HEK293 (cell line): ENCODE measurements at regions not wholly inside any gene's neighbourhood (a gene's known extent, or its start where the extent isn't known, plus 50 kb on each side); places are given as distances from the start of the nearest gene placed in this dataset.

Experiments
- CTCF ChIA-PET: fragments of 350-600 bp; formaldehyde crosslinking; extraction: SDS; loops from one replicate; lab custom pipeline; 2021; ENCODE audit warnings: antibody characterized with exemption; lab: Yijun Ruan, JAX
- POLR2A ChIA-PET: fragments of 300-600 bp; formaldehyde crosslinking; extraction: SDS; loops from one replicate; lab custom pipeline; 2020; ENCODE audit warnings: antibody characterized with exemption, inconsistent platforms; lab: Yijun Ruan, JAX
- H3K27ac ChIP-seq: fragments of 200-500 bp; sonication (Bioruptor generic); 2 replicates; pipeline ENCODE4 v1.5.1; 2014; ENCODE audit warnings: low read depth, low read length, control low read depth, inconsistent platforms; ENCODE audit errors: extremely low read depth
- H3K36me3 ChIP-seq, 2 experiments: fragments of 200-500 bp in 1 of 2; sonication (Bioruptor generic) in 1 of 2; 1 replicate in 1 of 2; 2 replicates in 1 of 2; pipeline ENCODE4 v1.5.1; 2014 to 2017; ENCODE audit warnings: inconsistent platforms in 2 of 2, low read length in 2 of 2; ENCODE audit not compliant: control insufficient read depth in 2 of 2, insufficient read depth in 1 of 2
- H3K4me1 ChIP-seq: fragments of 200-500 bp; sonication (Bioruptor generic); 2 replicates; pipeline ENCODE4 v1.5.1; 2014; ENCODE audit warnings: mild to moderate bottlenecking, low read length, inconsistent platforms; ENCODE audit not compliant: control insufficient read depth, insufficient read depth
- H3K4me3 ChIP-seq: 2 replicates; pipeline ENCODE4 v1.5.1; 2011; ENCODE audit warnings: low read depth, mild to moderate bottlenecking, control low read depth, low read length, moderate library complexity
- H3K9me3 ChIP-seq: fragments of 200-500 bp; sonication (Bioruptor generic); 2 replicates; pipeline ENCODE4 v1.5.1; 2014; ENCODE audit warnings: low read depth, low read length, inconsistent platforms; ENCODE audit not compliant: control insufficient read depth, insufficient read depth
- EGR2 ChIP-seq: fragments of 450-650 bp; formaldehyde crosslinking; IDR thresholded peaks from 2 replicates; pipeline ENCODE4 v1.5.1; 2016; ENCODE audit warnings: low read depth, missing biosample characterization, missing genetic modification characterization
- GLIS2 ChIP-seq: fragments of 450-650 bp; formaldehyde crosslinking; IDR thresholded peaks from 2 replicates; pipeline ENCODE4 v1.5.1; 2016; ENCODE audit warnings: missing biosample characterization, missing genetic modification characterization
- HOXC10 ChIP-seq: sonication (generic); formaldehyde crosslinking; IDR thresholded peaks from 2 replicates; pipeline ENCODE4 v1.8.1; 2023; ENCODE audit warnings: mild to moderate bottlenecking, missing genetic modification reagents
- PRDM1 ChIP-seq: fragments of 450-650 bp; formaldehyde crosslinking; IDR thresholded peaks from 2 replicates; pipeline ENCODE4; 2016; ENCODE audit warnings: missing biosample characterization, missing genetic modification characterization
- PRDM4 ChIP-seq: fragments of 450-650 bp; formaldehyde crosslinking; IDR thresholded peaks from 2 replicates; pipeline ENCODE4 v1.5.1; 2017; ENCODE audit warnings: missing biosample characterization, missing genetic modification characterization
- PRDM6 ChIP-seq: fragments of 450-650 bp; formaldehyde crosslinking; IDR thresholded peaks from 2 replicates; pipeline ENCODE4 v1.5.1; 2017; ENCODE audit warnings: missing biosample characterization, missing genetic modification characterization
- TCF7L2 ChIP-seq: IDR thresholded peaks from 2 replicates; pipeline ENCODE4 v1.6.1; 2011; ENCODE audit warnings: low read depth, mild to moderate bottlenecking, inconsistent platforms, low read length, moderate library complexity, borderline replicate concordance
- WT1 ChIP-seq: fragments of 450-650 bp; formaldehyde crosslinking; IDR thresholded peaks from 2 replicates; pipeline ENCODE4 v1.5.1; 2016; ENCODE audit warnings: missing biosample characterization, missing genetic modification characterization
- ZBTB11 ChIP-seq: fragments of 450-650 bp; formaldehyde crosslinking; conservative IDR thresholded peaks from 2 replicates; pipeline ENCODE4 v1.5.1; 2016; ENCODE audit warnings: low read depth, missing biosample characterization, missing genetic modification characterization
- ZBTB49 ChIP-seq: fragments of 450-650 bp; formaldehyde crosslinking; IDR thresholded peaks from 2 replicates; pipeline ENCODE4 v1.5.1; 2016; ENCODE audit warnings: missing biosample characterization, missing genetic modification characterization, low read depth
- ZNF133 ChIP-seq: fragments of 450-650 bp; formaldehyde crosslinking; IDR thresholded peaks from 2 replicates; pipeline ENCODE4 v1.5.1; 2016; ENCODE audit warnings: missing biosample characterization, missing genetic modification characterization
- ZNF140 ChIP-seq: fragments of 450-650 bp; formaldehyde crosslinking; IDR thresholded peaks from 2 replicates; pipeline ENCODE4 v1.5.1; 2016; ENCODE audit warnings: missing biosample characterization, missing genetic modification characterization
- ZNF202 ChIP-seq: fragments of 450-650 bp; formaldehyde crosslinking; IDR thresholded peaks from 2 replicates; pipeline ENCODE4 v1.5.1; 2016; ENCODE audit warnings: missing biosample characterization, missing genetic modification characterization, borderline replicate concordance
- ZNF211 ChIP-seq: fragments of 450-650 bp; formaldehyde crosslinking; IDR thresholded peaks from 2 replicates; pipeline ENCODE4 v1.5.1; 2016; ENCODE audit warnings: low read depth, missing biosample characterization, missing genetic modification characterization
- ZNF292 ChIP-seq: fragments of 450-650 bp; formaldehyde crosslinking; IDR thresholded peaks from 2 replicates; pipeline ENCODE4 v1.5.1; 2016; ENCODE audit warnings: low read depth, missing biosample characterization, missing genetic modification characterization, borderline replicate concordance
- ZNF398 ChIP-seq: fragments of 450-650 bp; formaldehyde crosslinking; IDR thresholded peaks from 2 replicates; pipeline ENCODE4 v1.5.1; 2017; ENCODE audit warnings: missing biosample characterization, missing genetic modification characterization
- ZNF416 ChIP-seq: fragments of 450-650 bp; formaldehyde crosslinking; IDR thresholded peaks from 2 replicates; pipeline ENCODE4 v1.5.1; 2016; ENCODE audit warnings: missing biosample characterization, missing genetic modification characterization
- ZNF426 ChIP-seq: fragments of 450-650 bp; formaldehyde crosslinking; IDR thresholded peaks from 2 replicates; pipeline ENCODE4 v1.5.1; 2017; ENCODE audit warnings: missing biosample characterization, missing genetic modification characterization, mild to moderate bottlenecking, inconsistent platforms, moderate library complexity
- ZNF48 ChIP-seq: fragments of 450-650 bp; formaldehyde crosslinking; IDR thresholded peaks from 2 replicates; pipeline ENCODE4 v1.5.1; 2016; ENCODE audit warnings: missing biosample characterization, missing genetic modification characterization
- ZNF639 ChIP-seq: fragments of 450-650 bp; formaldehyde crosslinking; IDR thresholded peaks from 2 replicates; pipeline ENCODE4 v1.5.1; 2016; ENCODE audit warnings: missing biosample characterization, missing genetic modification characterization

- TF ChIP-seq ZNF398 (tag by site-specific recombination) (no peak), PRDM6 (tag by site-specific recombination) (no peak), ZNF48 (tag by site-specific recombination) (no peak), ZNF416 (no peak), ZNF292 (tag by site-specific recombination) (no peak), GLIS2 (tag by site-specific recombination) (no peak), ZBTB11 (tag by site-specific recombination) (no peak)
Measured at GRCh38 chr2:59998324-59998723, 555.1 kb downstream of the BCL11A start (continued).

GRCh38 chr2:59997371-59997770 lies 556.1 kb downstream of the BCL11A start:
- no peak overlapping the region for H3K4me3 ChIP-seq
- POLR2A ChIA-PET, result interaction anchor here (0.9 kb wide), 1 partner anchor 10 kb away, joined by 3 read pairs; no protein-coding TSS in a partner anchor
- no peaks in the 10 kb centered on the region for H3K4me1 ChIP-seq
- H3K9me3 ChIP-seq, result no peaks in the 10 kb centered on the region
- H3K27ac ChIP-seq, result no peak overlapping the region
- TF ChIP-seq ZNF133 (no peak), ZBTB49 (tag by site-specific recombination) (no peak), PRDM4 (tag by site-specific recombination) (no peak)
- CTCF ChIA-PET, result no interaction called here
- H3K36me3 ChIP-seq, result no peaks in the 10 kb centered on the region

- Histone ChIP-seq H3K4me3 (no peak overlapping the region), H3K27ac (no peak overlapping the region), H3K9me3 (no peaks in the 10 kb centered on the region), H3K4me1 (no peaks in the 10 kb centered on the region), H3K36me3 (no peaks in the 10 kb centered on the region)
- CTCF ChIA-PET, result interaction anchor here (0.7 kb wide), 1 partner anchor 807 kb away, joined by 3 read pairs; no protein-coding TSS in a partner anchor
- POLR2A ChIA-PET, result no interaction called here
- TF ChIP-seq TCF7L2 (no peak), ZNF202 (tag by site-specific recombination) (no peak), EGR2 (tag by site-specific recombination) (no peak), ZNF426 (no peak), WT1 (tag by site-specific recombination) (no peak), PRDM1 (tag by site-specific recombination) (no peak), ZNF211 (tag by site-specific recombination) (no peak), HOXC10 (CRISPR knock-in tag) (no peak), ZNF639 (tag by site-specific recombination) (no peak), ZNF140 (tag by site-specific recombination) (no peak)
Measured at GRCh38 chr2:59996855-59997254, 556.6 kb downstream of the BCL11A start.
